HS-27A (cell line): ENCODE measurements at regions not wholly inside any gene's neighbourhood (a gene's known extent, or its start where the extent isn't known, plus 50 kb on each side); places are given as distances from the start of the nearest gene placed in this dataset.

Experiments
- DNase-seq: peaks from one replicate; pipeline ENCODE4 v3.0.0-alpha.2; 2012; ENCODE audit warnings: low read depth, missing footprints

DNA sequence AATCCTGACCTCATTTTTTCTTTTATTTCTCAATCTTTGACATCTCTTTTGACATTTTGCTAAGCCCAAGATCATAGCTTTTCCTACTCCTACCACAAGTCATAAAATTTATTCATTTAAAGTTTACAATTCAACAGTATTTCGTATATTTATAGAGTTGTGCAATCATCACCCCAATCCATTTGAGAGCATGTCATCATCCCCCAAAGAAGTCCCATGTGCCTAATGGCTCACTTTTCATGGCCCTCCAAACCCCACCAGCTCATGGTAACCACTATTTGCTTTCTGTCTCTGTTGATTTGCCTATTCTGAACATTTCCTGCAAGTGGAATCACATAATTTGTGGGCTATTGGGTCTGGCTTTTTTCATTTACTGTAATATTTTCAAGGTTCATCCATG is 52.5 kb upstream of the GLI3 start:
- DNase-seq, result no peak
